DOHH2 (cell line): ENCODE measurements at regions not wholly inside any gene's neighbourhood (a gene's known extent, or its start where the extent isn't known, plus 50 kb on each side); places are given as distances from the start of the nearest gene placed in this dataset.
"Not testable (repeated sequence)": the region's sequence is repeated elsewhere in the genome, so short reads cannot be mapped to it uniquely, and the experiment has no call there.

Experiments
- H3F3A ChIP-seq: fragments of 200-600 bp; sonication (generic), shearing (Covaris generic); 2 replicates; pipeline ENCODE4 v1.6.0; 2016; ENCODE audit warnings: antibody characterized with exemption, mild to moderate bottlenecking; ENCODE audit not compliant: control insufficient read depth, insufficient read depth
- H3K27ac ChIP-seq: fragments of 200-600 bp; sonication (generic); 2 replicates; pipeline ENCODE4 v1.5.1; 2014; ENCODE audit warnings: low read depth, mild to moderate bottlenecking, low read length, moderate library complexity
- H3K27me3 ChIP-seq: fragments of 200-600 bp; sonication (generic); 2 replicates; pipeline ENCODE4 v1.6.1; 2014; ENCODE audit warnings: mild to moderate bottlenecking, low read length, mixed read lengths; ENCODE audit not compliant: control insufficient read depth
- H3K36me3 ChIP-seq: fragments of 200-600 bp; sonication (generic); 2 replicates; pipeline ENCODE4 v1.6.1; 2014; ENCODE audit warnings: mild to moderate bottlenecking, low read length, moderate library complexity, mixed read lengths; ENCODE audit not compliant: control insufficient read depth
- H3K4me1 ChIP-seq: fragments of 200-600 bp; sonication (generic); 2 replicates; pipeline ENCODE4 v1.6.1; 2014; ENCODE audit warnings: mild to moderate bottlenecking, low read length, mixed read lengths; ENCODE audit not compliant: control insufficient read depth
- H3K4me2 ChIP-seq: fragments of 200-600 bp; sonication (generic); 2 replicates; pipeline ENCODE4 v1.6.0; 2014; ENCODE audit warnings: mild to moderate bottlenecking, low read length, moderate library complexity
- H3K4me3 ChIP-seq: fragments of 200-600 bp; sonication (generic); 2 replicates; pipeline ENCODE4 v1.5.1; 2014; ENCODE audit warnings: mild to moderate bottlenecking, low read length, mixed read lengths
- H3K79me2 ChIP-seq: fragments of 200-600 bp; sonication (generic); 2 replicates; pipeline ENCODE4 v1.6.1; 2014; ENCODE audit warnings: mild to moderate bottlenecking, low read length, mixed read lengths; ENCODE audit not compliant: control insufficient read depth
- H3K9me2 ChIP-seq: fragments of 200-600 bp; sonication (generic); replicated peaks from 2 replicates; pipeline ENCODE4 v1.6.1; 2014; ENCODE audit warnings: mild to moderate bottlenecking, low read length, mixed read lengths; ENCODE audit not compliant: control insufficient read depth
- H3K9me3 ChIP-seq: fragments of 200-600 bp; sonication (generic); 2 replicates; pipeline ENCODE4 v1.6.1; 2014; ENCODE audit warnings: antibody characterized with exemption, low read length, mixed read lengths; ENCODE audit not compliant: control insufficient read depth, insufficient read depth
- H4K20me1 ChIP-seq: fragments of 200-600 bp; sonication (generic); 2 replicates; pipeline ENCODE4 v1.6.0; 2014; ENCODE audit warnings: low read depth, mild to moderate bottlenecking, antibody characterized with exemption, low read length, moderate library complexity; ENCODE audit not compliant: control insufficient read depth, insufficient read depth
- CTCF ChIP-seq: fragments of 200-600 bp; sonication (generic); IDR thresholded peaks from one replicate; pipeline ENCODE4 v1.5.1; 2014; ENCODE audit warnings: antibody characterized with exemption, mild to moderate bottlenecking, low read depth, low read length; ENCODE audit not compliant: poor library complexity, severe bottlenecking
- EZH2phosphoT487 ChIP-seq: fragments of 200-600 bp; sonication (generic); IDR thresholded peaks from 2 replicates; pipeline ENCODE4 v1.6.1; 2017; ENCODE audit warnings: borderline replicate concordance, mild to moderate bottlenecking, antibody characterized with exemption, low read length, moderate library complexity, mixed read lengths

GRCh38 chrX:53883196-53883595 lies 161.1 kb downstream of the PHF8 start:
- Histone ChIP-seq H3K36me3 (no peaks in the 10 kb centered on the region), H4K20me1 (no peaks in the 10 kb centered on the region), H3K27me3 (no peaks in the 10 kb centered on the region), H3K27ac (no peak overlapping the region), H3K4me2 (no peak overlapping the region), H3K4me3 (no peak overlapping the region), H3K9me2 (no peaks in the 10 kb centered on the region), H3K9me3 (no peaks in the 10 kb centered on the region), H3K4me1 (no peaks in the 10 kb centered on the region), H3F3A (no peaks in the 10 kb centered on the region), H3K79me2 (no peaks in the 10 kb centered on the region)
- TF ChIP-seq EZH2phosphoT487 (no peak), CTCF (no peak)

GRCh38 chrX:53882331-53882730 lies 161.9 kb downstream of the PHF8 start:
- H3K36me3 ChIP-seq = no peaks in the 10 kb centered on the region
- TF ChIP-seq CTCF = no peak
- no peak for TF ChIP-seq EZH2phosphoT487
- H3K4me3 ChIP-seq = no peak overlapping the region
- H3K27me3 ChIP-seq = no peaks in the 10 kb centered on the region
- no peak overlapping the region for H3K4me2 ChIP-seq
- H3K9me2 ChIP-seq = no peaks in the 10 kb centered on the region
- no peaks in the 10 kb centered on the region for H3F3A ChIP-seq
- no peak overlapping the region for H3K27ac ChIP-seq
- H4K20me1 ChIP-seq = no peaks in the 10 kb centered on the region
- no peaks in the 10 kb centered on the region for H3K4me1 ChIP-seq
- no peaks in the 10 kb centered on the region for H3K79me2 ChIP-seq
- H3K9me3 ChIP-seq = no peaks in the 10 kb centered on the region

DNA sequence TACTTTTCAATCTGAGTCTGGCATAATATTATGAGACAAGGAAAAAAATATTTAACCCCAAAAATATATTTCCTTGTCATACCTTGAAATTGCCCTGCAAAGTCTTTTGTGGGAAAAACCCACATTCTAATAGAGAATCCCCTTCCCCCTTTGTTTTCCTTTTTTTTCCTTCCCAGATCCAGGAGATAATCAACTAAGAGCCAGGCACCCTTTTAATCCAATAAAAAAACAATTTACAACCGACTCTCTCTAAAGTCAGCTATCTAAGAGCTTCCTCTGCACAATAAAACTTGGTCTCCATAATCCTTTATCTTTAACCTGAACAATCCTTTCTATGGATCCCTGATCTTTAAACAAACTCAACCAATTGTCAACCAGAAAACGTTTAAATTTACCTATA lies 163.5 kb downstream of the PHF8 start:
- H3K27ac ChIP-seq, H3K9me3 ChIP-seq, H3F3A ChIP-seq, H3K36me3 ChIP-seq, H3K9me2 ChIP-seq, H3K4me1 ChIP-seq, H4K20me1 ChIP-seq, H3K4me3 ChIP-seq, H3K79me2 ChIP-seq, H3K27me3 ChIP-seq, H3K4me2 ChIP-seq: not testable (repeated sequence)

GRCh38 chrX:53859890-53860289 lies 173.4 kb upstream of the HUWE1 start:
- H3K27me3 ChIP-seq = no peaks in the 10 kb centered on the region
- TF ChIP-seq CTCF = no peak
- TF ChIP-seq EZH2phosphoT487 = no peak
- H3K4me3 ChIP-seq = no peak overlapping the region
- H4K20me1 ChIP-seq = no peaks in the 10 kb centered on the region
- H3K4me2 ChIP-seq = no peak overlapping the region
- no peaks in the 10 kb centered on the region for H3K4me1 ChIP-seq
- H3K9me2 ChIP-seq = no peaks in the 10 kb centered on the region
- no peaks in the 10 kb centered on the region for H3K36me3 ChIP-seq
- H3F3A ChIP-seq = no peaks in the 10 kb centered on the region
- no peaks in the 10 kb centered on the region for H3K9me3 ChIP-seq
- H3K27ac ChIP-seq = no peak overlapping the region
- H3K79me2 ChIP-seq = no peaks in the 10 kb centered on the region
